ENCODE measurements at regions not wholly inside any gene's neighbourhood (a gene's known extent, or its start where the extent isn't known, plus 50 kb on each side); places are given as distances from the start of the nearest gene placed in this dataset.

DNA sequence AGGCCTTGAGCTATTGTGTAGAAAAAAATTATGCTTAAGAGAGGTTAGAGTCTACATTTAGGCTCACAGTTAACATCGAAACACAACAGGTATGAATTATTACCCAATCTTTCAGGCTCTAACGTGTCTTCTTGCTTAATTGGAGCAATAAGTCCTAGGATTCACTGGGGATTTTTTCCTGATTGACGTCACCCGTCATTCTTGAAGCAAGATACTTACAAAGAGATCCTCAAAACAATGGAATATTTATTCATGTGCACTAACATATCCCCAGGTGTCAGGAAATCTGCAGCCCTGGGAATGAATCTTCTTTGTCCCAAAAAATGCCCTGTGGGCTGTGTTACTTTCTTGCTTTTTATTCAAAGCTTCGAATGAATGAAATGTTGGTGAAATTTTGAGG, 413.5 kb downstream of the NFIB start:
- DNase-seq (ENCODE audit: extremely low read depth in 1 of 2, low read depth in 1 of 2), result no peak

- no peak for DNase-seq (ENCODE audit: extremely low read depth in 1 of 2, low read depth in 1 of 2)
Observed at GRCh38 chr9:13899924-13900323, 414.0 kb downstream of the NFIB start.

GRCh38 chr9:13898957-13899356, 415.0 kb downstream of the NFIB start:
- no peak for DNase-seq (ENCODE audit: extremely low read depth in 1 of 2, low read depth in 1 of 2)

GRCh38 chr9:13896922-13897835, 416.8 kb downstream of the NFIB start:
- DNase-seq (ENCODE audit: extremely low read depth in 1 of 2, low read depth in 1 of 2), result no peak

GRCh38 chr9:13896047-13896446, 417.9 kb downstream of the NFIB start:
- no peak for DNase-seq (ENCODE audit: extremely low read depth in 1 of 2, low read depth in 1 of 2)

DNA sequence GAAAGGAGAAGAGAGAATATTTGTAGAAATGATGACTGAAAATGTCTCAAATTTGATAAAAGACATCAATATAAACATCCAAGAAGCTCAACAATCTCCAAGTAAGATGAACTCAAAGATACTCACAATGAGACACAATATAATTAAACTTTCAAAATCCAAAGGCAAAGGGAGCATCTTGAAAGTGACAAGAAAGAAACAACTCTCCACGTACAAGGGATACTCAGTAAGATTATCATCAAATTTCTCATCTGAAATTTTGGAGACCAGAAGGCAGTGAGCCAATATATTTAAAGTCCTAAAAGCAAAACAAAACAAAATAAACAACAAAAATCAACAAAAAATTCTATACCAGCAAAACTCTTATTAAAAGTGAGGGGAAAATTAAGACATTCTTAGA, 428.7 kb downstream of the NFIB start:
- no peak for DNase-seq (ENCODE audit: extremely low read depth in 1 of 2, low read depth in 1 of 2)

DNA sequence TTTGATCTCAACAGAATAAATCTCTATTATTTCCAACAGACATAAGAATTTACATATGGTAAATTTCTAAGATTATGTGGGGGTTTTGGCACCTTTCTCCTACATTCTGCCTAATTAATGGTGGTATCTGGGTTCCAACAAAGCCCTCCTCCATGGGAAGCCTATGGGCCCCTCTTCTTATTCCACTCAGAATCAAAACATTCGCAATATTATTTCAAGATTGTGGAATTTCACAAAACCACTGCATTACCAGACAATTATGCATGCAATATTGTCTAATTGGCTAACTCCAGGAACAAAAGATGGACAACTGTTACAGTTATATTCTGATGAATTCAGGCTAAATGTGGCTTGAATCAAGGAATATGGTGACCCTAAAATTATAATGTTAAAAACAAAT, 434.0 kb downstream of the NFIB start:
- no peak for DNase-seq (ENCODE audit: extremely low read depth in 1 of 2, low read depth in 1 of 2)

DNA sequence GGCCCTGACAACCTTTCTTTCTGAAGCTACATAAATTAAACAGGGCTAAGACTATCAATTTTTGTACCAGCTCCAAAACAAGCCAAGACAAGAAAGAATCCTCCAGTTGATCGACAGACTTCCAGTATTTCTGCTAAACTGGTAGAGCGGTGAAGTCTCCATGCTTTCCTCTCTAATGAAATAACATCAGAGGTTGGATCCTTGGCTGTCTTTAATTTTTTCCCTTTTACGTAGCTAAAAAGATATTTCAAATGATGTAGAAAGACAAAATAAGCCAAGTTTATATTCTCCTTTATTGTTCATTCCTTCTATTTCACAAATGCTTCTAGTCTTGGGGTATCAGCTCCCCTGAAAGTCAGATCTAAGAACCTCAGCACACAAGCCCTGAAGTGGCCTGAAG, 434.9 kb downstream of the NFIB start:
- no peak for DNase-seq (ENCODE audit: extremely low read depth in 1 of 2, low read depth in 1 of 2)

DNA sequence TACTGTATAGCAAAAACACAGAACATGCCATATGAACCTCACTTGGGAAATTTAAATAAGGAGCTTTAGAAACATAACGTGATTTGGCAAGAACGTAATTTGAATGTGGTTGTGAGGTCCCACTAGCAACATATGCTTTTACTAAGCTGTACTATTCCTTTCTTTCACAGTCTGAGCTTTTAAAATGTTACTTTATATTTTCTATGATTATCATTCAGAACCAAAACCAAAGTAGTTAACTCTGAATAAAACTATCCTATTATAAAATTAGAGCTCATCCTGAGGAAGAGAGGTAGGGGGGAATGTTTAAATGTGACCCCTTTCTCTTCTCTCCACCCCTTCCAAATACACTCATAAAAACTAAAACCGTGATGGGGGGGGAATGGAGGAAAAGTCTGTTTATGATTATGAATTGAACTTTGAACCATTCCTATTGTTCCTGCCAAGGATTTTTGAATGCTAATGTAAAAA, 435.7 kb downstream of the NFIB start:
- DNase-seq (ENCODE audit: extremely low read depth in 1 of 2, low read depth in 1 of 2), result no peak

DNA sequence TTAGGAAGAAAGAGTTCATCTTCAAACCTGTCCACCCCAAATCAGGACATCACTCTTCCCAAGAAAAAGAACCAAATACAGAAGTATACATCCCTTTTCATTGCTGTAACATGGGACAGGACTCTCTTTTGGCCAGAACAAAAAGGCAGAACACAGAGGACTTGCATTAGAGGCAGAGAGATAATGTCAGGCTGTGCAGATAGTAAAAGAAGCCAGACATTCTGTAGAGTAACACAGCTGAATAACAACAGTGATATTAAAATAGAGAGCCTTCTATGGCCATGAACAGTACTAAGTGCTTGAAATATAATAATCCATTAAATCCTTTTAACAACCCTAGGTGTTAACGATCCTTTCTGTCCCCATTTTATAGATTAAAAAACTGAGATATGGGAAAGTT, 437.2 kb downstream of the NFIB start:
- no peak for DNase-seq (ENCODE audit: extremely low read depth in 1 of 2, low read depth in 1 of 2)

GRCh38 chr9:13873203-13873602, 440.7 kb downstream of the NFIB start:
- DNase-seq (ENCODE audit: extremely low read depth in 1 of 2, low read depth in 1 of 2), result no peak

- no peak for DNase-seq (ENCODE audit: extremely low read depth in 1 of 2, low read depth in 1 of 2)
Observed at GRCh38 chr9:13868336-13868735, 445.6 kb downstream of the NFIB start.

GRCh38 chr9:13865869-13866268, 448.1 kb downstream of the NFIB start:
- no peak for DNase-seq (ENCODE audit: extremely low read depth in 1 of 2, low read depth in 1 of 2)

DNA sequence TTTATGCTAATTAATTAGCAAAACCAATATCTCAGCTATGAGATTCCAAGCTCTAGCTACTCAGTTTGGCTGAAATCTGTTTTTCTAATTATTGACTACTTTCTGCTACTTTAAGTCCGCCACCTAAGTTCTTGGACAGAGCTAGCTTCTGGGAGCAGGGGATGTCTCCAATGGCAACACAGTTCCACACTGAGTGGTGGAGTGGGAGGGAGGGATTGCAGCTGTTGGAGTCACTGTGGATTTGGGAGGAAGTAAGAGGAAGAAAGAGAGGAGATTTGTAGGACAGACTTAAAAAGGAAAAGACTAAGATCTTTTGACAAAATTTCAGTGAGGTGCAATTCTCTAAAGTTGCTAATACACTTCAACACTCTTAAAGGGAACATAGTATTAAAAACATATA, 450.8 kb downstream of the NFIB start:
- DNase-seq (ENCODE audit: extremely low read depth in 1 of 2, low read depth in 1 of 2), result no peak

DNA sequence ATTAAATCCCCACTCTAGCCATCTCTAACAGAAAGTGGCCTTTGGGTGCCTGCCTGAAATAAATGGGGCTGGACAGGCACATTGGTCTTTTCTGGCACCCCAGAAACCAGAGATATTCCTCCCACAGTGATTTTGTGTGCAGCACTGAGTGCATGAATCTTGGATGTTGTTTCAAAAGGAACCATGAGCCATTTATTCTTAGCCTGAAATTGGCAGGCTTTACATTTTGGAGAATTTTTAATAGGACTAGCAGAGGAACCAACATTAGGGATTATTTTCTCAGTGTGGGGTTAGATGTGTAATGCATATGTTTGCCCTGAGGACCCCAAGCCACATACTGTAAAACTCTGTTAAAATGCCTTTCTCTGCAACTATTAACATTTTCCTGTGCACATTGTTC, 451.3 kb downstream of the NFIB start:
- DNase-seq (ENCODE audit: extremely low read depth in 1 of 2, low read depth in 1 of 2), result no peak

DNA sequence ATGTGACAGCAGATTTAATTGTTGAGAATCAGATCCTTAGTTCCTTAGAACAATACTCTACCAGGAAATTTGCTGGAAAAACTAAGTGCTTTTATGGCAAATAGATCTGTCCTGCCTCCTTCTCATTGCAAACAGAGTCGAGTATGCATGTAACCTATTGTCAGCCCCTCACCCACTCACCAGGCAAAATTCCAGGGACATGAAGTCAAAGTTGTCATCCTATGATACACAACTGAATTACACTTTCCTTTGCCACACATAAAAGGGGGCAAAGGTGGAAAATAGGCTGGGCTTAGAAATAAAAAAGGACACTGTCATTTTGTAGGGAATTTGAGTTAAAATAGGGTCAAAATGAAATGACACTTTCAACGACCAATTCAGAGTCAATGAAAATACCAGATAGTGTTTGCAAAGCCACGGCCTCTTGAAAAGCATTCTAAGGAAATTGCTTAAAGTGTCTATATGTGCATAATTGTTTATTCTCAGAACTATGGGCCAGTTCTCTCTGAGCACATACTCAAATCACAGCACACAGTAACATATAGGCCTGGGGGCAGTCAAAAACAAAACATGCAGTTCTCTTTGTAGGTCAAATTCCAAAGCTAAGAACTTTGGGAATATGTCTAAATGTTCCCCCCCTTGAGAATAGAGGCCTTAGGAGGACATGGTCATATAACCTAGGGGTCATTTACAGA, 452.8 kb downstream of the NFIB start:
- DNase-seq (ENCODE audit: extremely low read depth in 1 of 2, low read depth in 1 of 2), result no peak

DNA sequence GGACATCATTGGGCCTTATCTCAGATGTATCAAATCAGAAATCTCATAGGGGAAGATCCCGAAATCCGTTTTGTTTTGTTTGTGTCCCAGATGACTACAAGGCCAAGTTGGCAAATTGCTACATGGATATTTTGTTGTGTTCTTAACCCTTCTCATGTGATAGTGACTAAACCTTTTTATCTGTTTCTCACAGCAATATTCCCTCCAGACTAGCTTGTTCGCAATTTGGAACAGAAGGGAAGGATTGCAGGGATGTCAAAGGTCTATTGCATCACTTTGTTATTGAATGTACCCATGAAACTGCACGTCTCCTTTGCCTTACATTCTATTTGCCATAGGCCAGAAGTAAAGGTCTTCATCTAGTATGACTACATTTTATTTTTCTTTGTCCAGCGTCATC, 453.9 kb downstream of the NFIB start:
- DNase-seq (ENCODE audit: extremely low read depth in 1 of 2, low read depth in 1 of 2), result no peak

DNA sequence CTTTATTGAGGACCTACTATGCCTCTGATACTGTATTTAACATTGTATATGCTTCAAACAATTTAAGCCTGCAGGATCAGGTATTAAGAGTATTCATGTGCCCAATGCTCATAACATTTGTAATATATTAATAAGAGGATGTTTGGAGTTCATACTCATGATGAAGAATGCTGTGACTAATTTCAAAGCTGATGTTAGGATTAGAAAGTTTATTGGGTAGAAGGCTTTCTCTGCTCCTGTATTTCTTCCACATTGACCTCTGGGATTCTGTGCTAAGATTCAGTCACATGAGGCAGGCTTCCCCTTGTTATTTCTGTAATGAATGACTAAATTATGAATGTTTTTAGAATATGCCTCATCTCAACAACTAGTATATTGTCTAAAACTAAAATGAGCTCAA, 456.4 kb downstream of the NFIB start:
- DNase-seq (ENCODE audit: extremely low read depth in 1 of 2, low read depth in 1 of 2), result no peak

DNA sequence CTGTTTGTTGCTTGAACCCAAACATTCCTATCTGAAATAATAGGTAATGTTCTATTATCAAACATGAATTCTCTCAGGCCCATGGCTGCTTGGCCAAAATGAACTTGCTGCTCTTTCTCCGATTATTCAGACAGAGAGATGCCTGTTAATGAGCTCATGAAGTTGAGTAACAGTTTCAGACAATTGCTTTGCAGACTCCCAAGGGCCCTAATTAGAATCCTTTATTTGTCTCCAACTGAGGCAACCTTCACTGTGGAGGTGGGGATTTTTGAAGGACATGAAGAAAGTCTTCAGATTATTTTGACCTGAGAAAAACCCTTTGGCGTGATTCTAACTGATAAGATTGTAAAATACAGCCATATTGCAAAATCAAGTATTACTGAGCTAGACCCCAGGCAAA, 466.7 kb downstream of the NFIB start:
- no peak for DNase-seq (ENCODE audit: extremely low read depth in 1 of 2, low read depth in 1 of 2)

GRCh38 chr9:13845460-13845859, 468.5 kb downstream of the NFIB start:
- no peak for DNase-seq (ENCODE audit: extremely low read depth in 1 of 2, low read depth in 1 of 2)

GRCh38 chr9:13841746-13842462, 472.0 kb downstream of the NFIB start:
- no peak for DNase-seq (ENCODE audit: extremely low read depth in 1 of 2, low read depth in 1 of 2)

DNA sequence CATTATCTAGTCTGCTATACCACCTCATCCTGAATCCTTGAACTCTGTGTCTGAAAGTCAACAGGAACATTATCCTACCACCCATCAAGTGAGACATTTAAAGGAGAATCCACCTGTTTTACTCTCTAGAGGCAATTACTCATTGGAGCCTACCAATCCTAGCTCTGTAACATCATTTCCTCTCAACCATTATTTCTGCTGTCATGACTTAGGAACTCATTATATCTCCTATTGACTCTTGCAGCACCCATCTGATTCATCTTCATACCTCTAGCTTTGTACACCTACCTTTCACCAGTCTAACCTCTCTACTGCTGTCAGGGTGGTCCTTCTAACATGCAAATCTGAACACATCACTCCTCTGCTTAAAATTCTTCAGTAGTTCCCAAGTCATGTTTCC, 481.5 kb downstream of the NFIB start:
- no peak for DNase-seq (ENCODE audit: extremely low read depth in 1 of 2, low read depth in 1 of 2)
